ENCODE measurements at regions not wholly inside any gene's neighbourhood (a gene's known extent, or its start where the extent isn't known, plus 50 kb on each side); places are given as distances from the start of the nearest gene placed in this dataset.

DNA sequence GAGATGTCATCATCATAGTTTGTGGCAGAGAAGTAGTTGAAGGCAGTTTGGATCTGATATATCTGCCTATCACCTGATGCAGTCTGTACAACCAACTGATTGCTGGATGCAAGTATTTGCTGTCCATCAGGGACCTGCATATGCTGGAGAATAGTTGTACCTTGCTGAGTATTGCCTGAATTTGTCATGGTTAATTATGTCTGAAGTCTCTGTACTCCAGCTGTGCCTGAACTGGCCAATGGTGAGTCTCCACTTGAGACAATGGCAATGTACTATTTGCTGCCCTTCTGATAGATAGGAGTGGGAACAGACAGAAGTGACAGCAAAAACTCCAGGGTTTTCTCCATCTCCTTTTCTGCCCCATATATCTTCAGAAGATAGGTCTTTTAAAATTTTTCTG is 531.5 kb downstream of the EPHA7 start:
- Mint-ChIP-seq H3K36me3 (ENCODE audit: low read depth) (peaks cover 2% of the 10 kb centered on the region), H3K4me1 (no peaks in the 10 kb centered on the region), H3K27me3 (ENCODE audit: low read depth) (no peaks in the 10 kb centered on the region), H3K27ac (no peak overlapping the region), H3K4me3 (no peak overlapping the region), H3K9me3 (peaks cover 26% of the 10 kb centered on the region)
- TF ChIP-seq, protein P1, sequence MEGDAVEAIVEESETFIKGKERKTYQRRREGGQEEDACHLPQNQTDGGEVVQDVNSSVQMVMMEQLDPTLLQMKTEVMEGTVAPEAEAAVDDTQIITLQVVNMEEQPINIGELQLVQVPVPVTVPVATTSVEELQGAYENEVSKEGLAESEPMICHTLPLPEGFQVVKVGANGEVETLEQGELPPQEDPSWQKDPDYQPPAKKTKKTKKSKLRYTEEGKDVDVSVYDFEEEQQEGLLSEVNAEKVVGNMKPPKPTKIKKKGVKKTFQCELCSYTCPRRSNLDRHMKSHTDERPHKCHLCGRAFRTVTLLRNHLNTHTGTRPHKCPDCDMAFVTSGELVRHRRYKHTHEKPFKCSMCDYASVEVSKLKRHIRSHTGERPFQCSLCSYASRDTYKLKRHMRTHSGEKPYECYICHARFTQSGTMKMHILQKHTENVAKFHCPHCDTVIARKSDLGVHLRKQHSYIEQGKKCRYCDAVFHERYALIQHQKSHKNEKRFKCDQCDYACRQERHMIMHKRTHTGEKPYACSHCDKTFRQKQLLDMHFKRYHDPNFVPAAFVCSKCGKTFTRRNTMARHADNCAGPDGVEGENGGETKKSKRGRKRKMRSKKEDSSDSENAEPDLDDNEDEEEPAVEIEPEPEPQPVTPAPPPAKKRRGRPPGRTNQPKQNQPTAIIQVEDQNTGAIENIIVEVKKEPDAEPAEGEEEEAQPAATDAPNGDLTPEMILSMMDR (IDR thresholded peaks at IDR 0.05; ENCODE audit: unreplicated experiment in 3 of 3): no peak

DNA sequence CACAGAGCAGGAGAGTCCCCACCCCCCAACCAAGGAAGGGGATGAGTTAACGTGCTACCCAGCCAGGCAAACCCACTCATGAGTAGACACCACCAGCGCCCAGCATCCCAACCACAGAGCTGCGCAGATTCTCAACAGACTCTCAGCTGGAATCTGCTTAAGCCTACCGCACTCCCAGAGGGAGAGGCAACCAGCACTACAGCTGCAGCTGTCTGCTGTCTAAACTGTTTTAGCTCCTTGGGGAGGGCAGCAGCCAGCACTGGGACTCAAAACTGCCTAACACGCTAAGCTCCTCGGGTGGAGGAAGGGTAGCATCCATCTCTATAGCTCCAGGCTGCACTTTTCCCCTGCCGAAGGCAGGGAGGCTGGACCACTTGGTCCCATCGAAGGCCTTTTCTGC is 539.8 kb downstream of the EPHA7 start:
- TF ChIP-seq, protein P1 (IDR thresholded peaks at IDR 0.05; ENCODE audit: unreplicated experiment in 3 of 3): no peak
- no peaks in the 10 kb centered on the region for H3K4me1 Mint-ChIP-seq
- no peak overlapping the region for H3K27ac Mint-ChIP-seq
- no peak overlapping the region for H3K4me3 Mint-ChIP-seq
- H3K36me3 Mint-ChIP-seq (ENCODE audit: low read depth): peaks cover 16% of the 10 kb centered on the region
- H3K27me3 Mint-ChIP-seq (ENCODE audit: low read depth): no peaks in the 10 kb centered on the region
- peaks cover 44% of the 10 kb centered on the region for H3K9me3 Mint-ChIP-seq

DNA sequence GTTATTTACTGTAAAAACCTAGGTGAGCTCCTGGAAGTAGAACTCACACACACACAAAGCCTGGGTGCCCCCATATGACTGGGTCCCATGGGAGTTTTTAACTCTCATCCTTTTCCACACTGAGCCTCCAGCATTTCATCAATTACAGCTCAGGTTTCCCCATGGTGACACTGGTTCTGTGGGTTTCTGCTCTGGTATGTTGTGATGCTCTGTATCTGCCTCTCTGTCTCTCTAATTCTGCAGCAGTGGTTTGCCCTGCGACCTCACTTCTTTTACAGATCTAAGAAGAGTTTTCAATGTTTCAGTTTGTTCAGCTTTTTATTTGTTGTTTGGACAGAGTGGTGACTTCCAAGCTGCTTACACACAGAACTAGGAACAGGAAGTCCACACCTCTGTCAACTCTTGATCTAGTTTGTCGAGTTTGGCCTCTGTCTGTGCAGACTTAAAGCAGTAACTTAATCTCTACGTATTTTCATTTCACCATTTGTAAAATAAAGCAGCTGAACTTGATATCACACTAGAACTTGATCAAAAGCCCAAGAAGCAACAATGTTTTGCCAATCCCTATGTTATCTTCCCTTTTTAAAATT is 554.3 kb downstream of the EPHA7 start:
- H3K4me3 Mint-ChIP-seq: no peak overlapping the region
- no peak overlapping the region for H3K27ac Mint-ChIP-seq
- H3K27me3 Mint-ChIP-seq (ENCODE audit: low read depth): no peaks in the 10 kb centered on the region
- H3K9me3 Mint-ChIP-seq: peaks cover 3% of the 10 kb centered on the region
- no peaks in the 10 kb centered on the region for H3K36me3 Mint-ChIP-seq (ENCODE audit: low read depth)
- H3K4me1 Mint-ChIP-seq: no peaks in the 10 kb centered on the region
- TF ChIP-seq, protein P1 (IDR thresholded peaks at IDR 0.05; ENCODE audit: unreplicated experiment in 3 of 3): no peak

DNA sequence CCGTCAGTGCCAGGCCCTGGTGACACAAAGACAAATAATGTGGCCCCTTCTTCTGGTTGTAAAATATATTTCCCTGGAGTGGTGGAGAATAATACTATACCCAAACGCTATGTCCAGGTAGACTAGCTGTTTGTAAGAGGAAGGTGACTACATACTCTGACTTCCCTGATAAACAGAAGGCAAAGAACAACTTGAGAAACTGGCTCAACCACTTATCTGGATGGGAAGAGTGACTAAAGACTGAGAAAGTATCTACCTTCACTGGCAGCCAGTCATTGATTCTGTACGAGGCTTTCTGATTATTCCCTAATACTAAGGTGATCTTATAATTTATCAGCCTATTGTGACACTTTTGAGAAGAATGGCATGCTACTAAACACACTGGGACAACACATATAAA is 569.7 kb downstream of the EPHA7 start:
- TF ChIP-seq, protein P1 (IDR thresholded peaks at IDR 0.05; ENCODE audit: unreplicated experiment in 3 of 3): no peak
- Mint-ChIP-seq H3K36me3 (ENCODE audit: low read depth) (no peaks in the 10 kb centered on the region), H3K27ac (no peak overlapping the region), H3K27me3 (ENCODE audit: low read depth) (no peaks in the 10 kb centered on the region), H3K4me1 (no peaks in the 10 kb centered on the region), H3K9me3 (no peaks in the 10 kb centered on the region), H3K4me3 (no peak overlapping the region)

DNA sequence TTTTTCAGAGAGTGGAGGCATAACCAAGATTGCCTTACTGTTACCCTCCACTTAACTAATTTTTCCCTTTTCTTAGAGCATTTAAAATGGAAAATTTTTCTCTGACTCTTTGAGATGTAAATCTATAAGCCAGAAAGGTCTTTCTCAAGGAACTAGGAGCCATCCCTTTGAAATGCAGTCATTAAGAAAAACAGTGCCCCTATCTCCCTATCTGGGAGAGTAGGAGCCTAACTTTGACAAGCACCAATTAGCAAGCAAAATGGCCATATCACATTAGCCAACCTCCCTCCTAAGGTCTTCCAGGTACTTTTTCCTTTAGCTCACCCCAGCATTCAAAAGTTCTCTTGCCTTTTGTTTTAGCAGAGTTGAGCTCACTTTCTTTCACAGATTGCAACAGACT is 570.5 kb downstream of the EPHA7 start:
- H3K9me3 Mint-ChIP-seq: no peaks in the 10 kb centered on the region
- no peaks in the 10 kb centered on the region for H3K27me3 Mint-ChIP-seq (ENCODE audit: low read depth)
- TF ChIP-seq, protein P1 (IDR thresholded peaks at IDR 0.05; ENCODE audit: unreplicated experiment in 3 of 3): no peak
- no peak overlapping the region for H3K27ac Mint-ChIP-seq
- no peaks in the 10 kb centered on the region for H3K4me1 Mint-ChIP-seq
- H3K4me3 Mint-ChIP-seq: no peak overlapping the region
- H3K36me3 Mint-ChIP-seq (ENCODE audit: low read depth): no peaks in the 10 kb centered on the region

DNA sequence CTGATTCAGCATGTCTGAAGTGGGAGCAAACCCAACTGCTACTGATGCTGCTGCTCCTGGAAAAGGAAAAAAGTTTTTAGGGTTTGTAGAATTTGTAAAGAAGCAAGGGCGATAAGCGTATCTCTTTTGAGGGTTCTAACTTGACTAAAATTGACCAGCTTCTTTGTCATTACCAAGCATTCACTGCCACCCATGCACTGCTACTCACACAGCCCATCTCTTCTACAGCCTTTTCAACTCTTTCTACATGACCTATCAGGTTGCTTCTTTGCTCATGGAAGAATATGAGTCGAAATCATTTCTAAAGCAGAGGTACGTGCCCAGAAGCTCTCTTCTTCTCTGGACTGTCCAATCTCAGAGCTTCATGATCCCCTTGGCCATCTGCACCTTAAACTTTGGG is 570.9 kb downstream of the EPHA7 start:
- Mint-ChIP-seq H3K27me3 (ENCODE audit: low read depth) (no peaks in the 10 kb centered on the region), H3K27ac (no peak overlapping the region), H3K4me1 (no peaks in the 10 kb centered on the region), H3K9me3 (no peaks in the 10 kb centered on the region), H3K4me3 (no peak overlapping the region), H3K36me3 (ENCODE audit: low read depth) (no peaks in the 10 kb centered on the region)
- TF ChIP-seq, protein P1 (IDR thresholded peaks at IDR 0.05; ENCODE audit: unreplicated experiment in 3 of 3): no peak

Data from nephron (organoid).